Naive thymus-derived CD4-positive, alpha-beta T cell (primary cell): ENCODE measurements at regions not wholly inside any gene's neighbourhood (a gene's known extent, or its start where the extent isn't known, plus 50 kb on each side); places are given as distances from the start of the nearest gene placed in this dataset.

ENCODE experiments used
- ATAC-seq: fragments of 150-1000 bp; cut with Tn5 transposase; 2 replicates; pipeline ENCODE4 v1.10.0; 2021; ENCODE audit warnings: mild to moderate bottlenecking, moderate library complexity
- CTCF ChIA-PET: fragments of 350-600 bp; sonication (Branson Sonifier 250); formaldehyde crosslinking; loops from one replicate; lab custom pipeline; 2021; ENCODE audit warnings: antibody characterized with exemption; lab: Charles Lee
- POLR2A ChIA-PET: fragments of 350-600 bp; sonication (Branson Sonifier 250); formaldehyde crosslinking; loops from one replicate; lab custom pipeline; 2021; ENCODE audit warnings: antibody characterized with exemption, inconsistent platforms; lab: Charles Lee
- DNase-seq, 9 donors: peaks; one replicate each; pipeline versions ENCODE4 v3.0.0 to v3.0.0-alpha.2; 2020 to 2022; ENCODE audit warnings: mixed read lengths in 1 of 9
- H3K27ac ChIP-seq: one replicate; pipeline ENCODE4 v1.7.0; 2013; ENCODE audit warnings: mild to moderate bottlenecking, low read depth, low read length, moderate library complexity
- H3K27me3 ChIP-seq, 2 donors: one replicate each; pipeline ENCODE4 v1.7.0; 2013; ENCODE audit warnings: low read length in 2 of 2, mild to moderate bottlenecking in 2 of 2, moderate library complexity in 2 of 2; ENCODE audit not compliant: control insufficient read depth in 2 of 2, insufficient read depth in 2 of 2
- H3K36me3 ChIP-seq, 3 experiments: 1 replicate in 2 of 3; 2 replicates in 1 of 3; pipeline ENCODE4 v1.7.0; 2013; ENCODE audit warnings: low read length in 3 of 3, mild to moderate bottlenecking in 3 of 3, moderate library complexity in 1 of 3; ENCODE audit not compliant: insufficient read depth in 3 of 3, control insufficient read depth in 2 of 3
- H3K4me1 ChIP-seq, 2 donors: one replicate each; pipeline ENCODE4 v1.7.0; 2013; ENCODE audit warnings: low read length in 2 of 2, mild to moderate bottlenecking in 2 of 2, moderate library complexity in 1 of 2; ENCODE audit not compliant: control insufficient read depth in 2 of 2, insufficient read depth in 2 of 2
- H3K4me3 ChIP-seq: 2 replicates; pipeline ENCODE4 v1.7.0; 2013; ENCODE audit warnings: mild to moderate bottlenecking, low read length
- H3K9me3 ChIP-seq, 3 experiments: 1 replicate in 2 of 3; 2 replicates in 1 of 3; pipeline ENCODE4 v1.7.0; 2013; ENCODE audit warnings: low read length in 3 of 3; ENCODE audit not compliant: control insufficient read depth in 2 of 3
- H3K27ac Mint-ChIP-seq, 9 donors: one replicate each; pipeline ENCODE4 v1.8.0; 2020 to 2022; ENCODE audit warnings: mixed read lengths in 9 of 9, mild to moderate bottlenecking in 8 of 9, moderate library complexity in 5 of 9, inconsistent platforms in 2 of 9
- H3K27me3 Mint-ChIP-seq, 5 donors: one replicate each; pipeline ENCODE4 v1.8.0; 2021 to 2022; ENCODE audit warnings: mixed read lengths in 5 of 5, mild to moderate bottlenecking in 1 of 5
- H3K36me3 Mint-ChIP-seq, 5 donors: one replicate each; pipeline ENCODE4 v1.8.0; 2020 to 2022; ENCODE audit warnings: mixed read lengths in 5 of 5, mild to moderate bottlenecking in 3 of 5, inconsistent platforms in 1 of 5
- H3K4me1 Mint-ChIP-seq, 7 donors: one replicate each; pipeline ENCODE4 v1.8.0; 2020 to 2022; ENCODE audit warnings: mixed read lengths in 7 of 7, mild to moderate bottlenecking in 3 of 7, inconsistent platforms in 1 of 7
- H3K4me3 Mint-ChIP-seq, 10 donors: one replicate each; pipeline ENCODE4 v1.8.0; 2020 to 2022; ENCODE audit warnings: mild to moderate bottlenecking in 10 of 10, mixed read lengths in 10 of 10, moderate library complexity in 6 of 10, inconsistent platforms in 2 of 10
- H3K9me3 Mint-ChIP-seq, 11 donors: one replicate each; pipeline ENCODE4 v1.8.0; 2020 to 2022; ENCODE audit warnings: mixed read lengths in 11 of 11, mild to moderate bottlenecking in 4 of 11, inconsistent platforms in 1 of 11, moderate library complexity in 1 of 11
- intact Hi-C, 2 donors: fragments of 100-400 bp; cut with micrococcal nuclease; formaldehyde crosslinking; loops; one replicate each; pipeline ENCODE4 v1.15.1; 2023

- Mint-ChIP-seq H3K4me3 (no peak overlapping the region), H3K4me1 (peaks cover 0 to 8% (median 0%) of the 10 kb centered on the region in 7 donors), H3K27ac (peak overlapping the region in 1 of 9 donors; percentile 6), H3K9me3 (peaks cover 0 to 10% (median 0%) of the 10 kb centered on the region in 11 donors), H3K27me3 (peaks cover 0 to 4% (median 0%) of the 10 kb centered on the region in 5 donors), H3K36me3 (peaks cover 0 to 7% (median 0%) of the 10 kb centered on the region in 5 donors)
- no peak overlapping the region for H3K27ac ChIP-seq
- H3K4me1 ChIP-seq: no peaks in the 10 kb centered on the region
- intact Hi-C loops: no loop called here
- no peak overlapping the region for H3K4me3 ChIP-seq
- no peaks in the 10 kb centered on the region for H3K36me3 ChIP-seq
- ChIA-PET POLR2A (no interaction called here), CTCF (interaction anchor here (0.6 kb wide), 1 partner anchor 334 kb away, joined by 3 read pairs; no protein-coding TSS in a partner anchor)
- no peak for DNase-seq
- H3K9me3 ChIP-seq: no peaks in the 10 kb centered on the region
- no peak for ATAC-seq
- no peaks in the 10 kb centered on the region for H3K27me3 ChIP-seq
Measured at GRCh38 chr2:8137801-8138200, 544.1 kb upstream of the ID2 start.

- peaks cover 0 to 12% (median 0%) of the 10 kb centered on the region in 11 donors for H3K9me3 Mint-ChIP-seq
- H3K27me3 ChIP-seq: no peaks in the 10 kb centered on the region
- no peaks in the 10 kb centered on the region for H3K36me3 ChIP-seq
- DNase-seq: no peak
- ATAC-seq: no peak
- intact Hi-C loops: no loop called here
- H3K4me1 Mint-ChIP-seq: peaks cover 0 to 8% (median 0%) of the 10 kb centered on the region in 7 donors
- H3K36me3 Mint-ChIP-seq: peaks cover 0 to 7% (median 0%) of the 10 kb centered on the region in 5 donors
- H3K27me3 Mint-ChIP-seq: peaks cover 0 to 2% (median 0%) of the 10 kb centered on the region in 5 donors
- no peak overlapping the region for H3K27ac ChIP-seq
- no peaks in the 10 kb centered on the region for H3K9me3 ChIP-seq
- no peak overlapping the region for H3K4me3 ChIP-seq
- POLR2A ChIA-PET: no interaction called here
- H3K27ac Mint-ChIP-seq: no peak overlapping the region
- H3K4me3 Mint-ChIP-seq: no peak overlapping the region
- no peaks in the 10 kb centered on the region for H3K4me1 ChIP-seq
- CTCF ChIA-PET: no interaction called here
Measured at GRCh38 chr2:8138525-8138922, 543.3 kb upstream of the ID2 start.

GRCh38 chr2:8138923-8139667 is 542.8 kb upstream of the ID2 start:
- Mint-ChIP-seq H3K36me3 (peaks cover 0 to 7% (median 0%) of the 10 kb centered on the region in 5 donors), H3K27me3 (peaks cover 0 to 2% (median 0%) of the 10 kb centered on the region in 5 donors), H3K9me3 (peaks cover 0 to 12% (median 0%) of the 10 kb centered on the region in 11 donors), H3K4me1 (peaks cover 0 to 9% (median 0%) of the 10 kb centered on the region in 7 donors), H3K27ac (no peak overlapping the region), H3K4me3 (no peak overlapping the region)
- H3K4me3 ChIP-seq: no peak overlapping the region
- H3K4me1 ChIP-seq: no peaks in the 10 kb centered on the region
- ChIA-PET POLR2A (no interaction called here), CTCF (no interaction called here)
- intact Hi-C loops: no loop called here
- no peaks in the 10 kb centered on the region for H3K9me3 ChIP-seq
- H3K27ac ChIP-seq: no peak overlapping the region
- H3K27me3 ChIP-seq: no peaks in the 10 kb centered on the region
- no peaks in the 10 kb centered on the region for H3K36me3 ChIP-seq
- no peak for DNase-seq
- peak; percentile 31 for ATAC-seq

GRCh38 chr2:8139668-8140200 is 542.1 kb upstream of the ID2 start:
- intact Hi-C loops: no loop called here
- H3K27me3 Mint-ChIP-seq: peaks cover 0 to 2% (median 0%) of the 10 kb centered on the region in 5 donors
- H3K27me3 ChIP-seq: no peaks in the 10 kb centered on the region
- ATAC-seq (no peak), DNase-seq (no peak)
- H3K4me1 Mint-ChIP-seq: peaks cover 0 to 15% (median 0%) of the 10 kb centered on the region in 7 donors
- CTCF ChIA-PET: no interaction called here
- no peak overlapping the region for H3K27ac Mint-ChIP-seq
- no peaks in the 10 kb centered on the region for H3K9me3 ChIP-seq
- H3K9me3 Mint-ChIP-seq: peaks cover 0 to 13% (median 0%) of the 10 kb centered on the region in 11 donors
- H3K36me3 ChIP-seq: no peaks in the 10 kb centered on the region
- H3K4me3 ChIP-seq: no peak overlapping the region
- no peak overlapping the region for H3K4me3 Mint-ChIP-seq
- POLR2A ChIA-PET: no interaction called here
- peaks cover 0 to 9% (median 0%) of the 10 kb centered on the region in 5 donors for H3K36me3 Mint-ChIP-seq
- H3K27ac ChIP-seq: no peak overlapping the region
- H3K4me1 ChIP-seq: no peaks in the 10 kb centered on the region

- H3K4me3 Mint-ChIP-seq: no peak overlapping the region
- ChIA-PET POLR2A (no interaction called here), CTCF (no interaction called here)
- H3K4me3 ChIP-seq: no peak overlapping the region
- H3K27ac Mint-ChIP-seq: no peak overlapping the region
- H3K4me1 ChIP-seq: no peaks in the 10 kb centered on the region
- no peaks in the 10 kb centered on the region for H3K9me3 ChIP-seq
- peaks cover 0 to 2% (median 0%) of the 10 kb centered on the region in 5 donors for H3K27me3 Mint-ChIP-seq
- ATAC-seq: no peak
- H3K4me1 Mint-ChIP-seq: peaks cover 0 to 19% (median 0%) of the 10 kb centered on the region in 7 donors
- H3K27ac ChIP-seq: no peak overlapping the region
- H3K36me3 ChIP-seq: no peaks in the 10 kb centered on the region
- peaks cover 0 to 9% (median 0%) of the 10 kb centered on the region in 5 donors for H3K36me3 Mint-ChIP-seq
- H3K9me3 Mint-ChIP-seq: peaks cover 0 to 14% (median 0%) of the 10 kb centered on the region in 11 donors
- DNase-seq: no peak
- intact Hi-C loops: no loop called here
- no peaks in the 10 kb centered on the region for H3K27me3 ChIP-seq
Measured at GRCh38 chr2:8141079-8141707, 540.7 kb upstream of the ID2 start.

GRCh38 chr2:8141780-8142179 is 540.1 kb upstream of the ID2 start:
- H3K36me3 Mint-ChIP-seq: peaks cover 0 to 8% (median 0%) of the 10 kb centered on the region in 5 donors
- H3K9me3 Mint-ChIP-seq: peaks cover 0 to 10% (median 0%) of the 10 kb centered on the region in 11 donors
- H3K9me3 ChIP-seq: no peaks in the 10 kb centered on the region
- no peaks in the 10 kb centered on the region for H3K36me3 ChIP-seq
- CTCF ChIA-PET: no interaction called here
- no peaks in the 10 kb centered on the region for H3K4me1 ChIP-seq
- H3K27me3 Mint-ChIP-seq: peaks cover 0 to 2% (median 0%) of the 10 kb centered on the region in 5 donors
- no peak overlapping the region for H3K4me3 Mint-ChIP-seq
- no peak for ATAC-seq
- no peak for DNase-seq
- no peak overlapping the region for H3K27ac ChIP-seq
- peaks cover 0 to 19% (median 0%) of the 10 kb centered on the region in 7 donors for H3K4me1 Mint-ChIP-seq
- no peaks in the 10 kb centered on the region for H3K27me3 ChIP-seq
- H3K27ac Mint-ChIP-seq: no peak overlapping the region
- H3K4me3 ChIP-seq: no peak overlapping the region
- POLR2A ChIA-PET: no interaction called here
- intact Hi-C loops: no loop called here
